ENCODE measurements at regions not wholly inside any gene's neighbourhood (a gene's known extent, or its start where the extent isn't known, plus 50 kb on each side); places are given as distances from the start of the nearest gene placed in this dataset.
"Not testable (repeated sequence)": the region's sequence is repeated elsewhere in the genome, so short reads cannot be mapped to it uniquely, and the experiment has no call there.

DNA sequence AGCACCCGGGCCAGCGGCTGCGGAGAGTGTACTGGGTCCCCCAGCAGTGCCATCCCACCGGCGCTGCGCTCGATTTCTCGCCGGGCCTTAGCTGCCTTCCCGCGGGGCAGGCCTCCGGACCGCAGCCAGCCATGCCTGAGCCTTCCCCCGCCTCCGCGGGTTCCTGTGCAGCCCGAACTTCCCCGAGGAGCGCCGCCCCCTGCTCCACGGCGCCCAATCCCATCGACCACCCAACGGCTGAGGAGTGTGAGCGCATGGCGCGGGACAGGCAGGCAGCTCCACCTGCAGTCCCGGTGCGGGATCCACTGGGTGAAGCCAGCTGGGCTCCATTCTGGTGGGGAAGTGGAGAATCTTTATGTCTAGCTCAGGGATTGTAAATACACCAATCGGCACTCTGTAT lies 325.4 kb downstream of the PPP1R3A start:
- DNase-seq (ENCODE audit: low read depth), result not testable (repeated sequence)

DNA sequence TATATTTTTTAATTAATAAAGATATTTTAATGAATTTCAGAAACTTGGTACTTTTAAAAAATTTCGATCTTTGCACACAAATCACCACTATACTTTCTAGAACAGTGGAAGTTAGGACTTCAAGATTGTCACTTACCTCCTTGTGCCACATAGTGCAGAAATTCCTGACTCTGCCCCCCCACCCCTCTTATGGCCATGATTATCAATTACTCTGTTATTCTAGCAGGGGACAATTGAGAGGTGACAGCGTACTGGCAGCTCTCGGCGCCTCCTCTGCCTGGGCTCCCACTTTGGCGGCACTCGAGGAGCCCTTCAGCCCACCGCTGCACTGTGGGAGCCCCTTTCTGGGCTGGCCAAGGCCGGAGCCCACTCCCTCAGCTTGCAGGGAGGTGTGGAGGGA lies 325.9 kb downstream of the PPP1R3A start:
- not testable (repeated sequence) for DNase-seq (ENCODE audit: low read depth)

DNA sequence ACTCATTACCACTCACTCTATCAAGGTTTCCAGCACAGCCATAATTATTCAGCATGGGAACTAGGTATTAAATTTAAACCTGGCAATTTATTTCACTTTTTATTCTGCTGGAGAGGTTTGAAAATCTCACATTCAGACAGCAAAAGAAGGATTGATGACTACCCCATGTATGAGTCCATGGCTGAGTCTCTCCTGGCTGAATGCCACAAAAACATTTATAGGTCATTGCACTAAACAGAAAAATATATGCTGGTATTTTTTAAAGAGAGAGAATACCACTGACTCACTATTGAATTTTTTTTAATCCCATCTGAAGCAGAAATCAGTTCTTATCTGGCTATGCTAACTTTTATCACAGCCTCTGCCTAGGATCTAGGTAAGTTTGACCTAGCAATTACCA lies 336.3 kb downstream of the PPP1R3A start:
- DNase-seq (ENCODE audit: low read depth), result no peak

DNA sequence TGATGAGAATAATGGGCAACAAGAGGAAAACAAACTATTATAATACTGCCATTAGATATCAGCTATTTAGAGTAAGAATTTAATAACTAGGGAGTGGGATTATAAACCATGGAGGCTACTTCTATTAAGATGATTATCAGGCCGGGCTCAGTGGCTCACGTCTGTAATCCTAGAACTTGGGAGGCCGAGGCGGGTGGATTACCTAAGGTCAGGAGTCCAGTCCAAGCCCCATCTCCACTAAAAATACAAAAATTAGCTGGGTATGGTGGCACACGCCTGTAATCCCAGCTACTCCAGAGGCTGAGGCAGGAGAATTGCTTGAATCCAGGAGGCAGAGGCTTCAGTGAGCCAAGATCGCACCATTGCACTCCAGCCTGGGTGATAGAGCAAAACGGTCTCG lies 355.6 kb downstream of the PPP1R3A start:
- DNase-seq (ENCODE audit: low read depth), result not testable (repeated sequence)

DNA sequence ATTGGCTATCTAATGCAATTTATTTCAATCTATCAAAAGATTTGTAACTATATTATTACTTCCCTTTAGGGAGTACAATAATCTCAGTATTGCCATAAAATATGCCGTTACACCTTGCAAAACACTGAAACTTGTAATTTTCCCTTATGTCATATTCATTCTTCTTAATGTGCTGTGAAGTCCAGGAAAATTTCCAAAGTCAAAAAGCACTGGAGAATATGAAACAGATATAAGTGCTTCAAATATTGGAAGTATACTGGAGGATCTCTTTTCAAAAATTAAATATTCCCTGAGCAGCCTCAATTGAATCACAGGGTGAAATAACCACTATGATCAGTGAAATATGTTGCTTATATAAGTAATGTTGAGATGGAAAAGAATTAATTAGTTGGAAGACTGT lies 356.0 kb downstream of the PPP1R3A start:
- no peak for DNase-seq (ENCODE audit: low read depth)

DNA sequence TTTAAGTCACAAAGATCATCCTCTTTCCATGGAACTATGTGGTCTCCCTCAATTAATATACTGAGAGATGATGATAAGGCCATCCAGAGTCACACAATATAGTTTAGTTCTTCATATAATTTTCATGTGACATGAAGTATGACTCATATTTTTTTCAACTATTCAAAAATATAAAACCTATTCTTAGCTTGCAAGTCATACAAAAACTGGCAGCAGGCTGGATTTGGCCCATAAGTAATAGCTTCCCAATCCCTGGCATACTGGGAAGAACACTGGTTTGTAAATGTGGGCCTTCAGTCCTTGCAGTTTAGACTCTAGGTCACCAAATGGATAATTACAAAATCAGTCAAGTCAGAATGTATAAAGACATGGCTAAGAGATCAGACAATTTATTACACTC lies 356.6 kb downstream of the PPP1R3A start:
- DNase-seq (ENCODE audit: low read depth), result no peak

DNA sequence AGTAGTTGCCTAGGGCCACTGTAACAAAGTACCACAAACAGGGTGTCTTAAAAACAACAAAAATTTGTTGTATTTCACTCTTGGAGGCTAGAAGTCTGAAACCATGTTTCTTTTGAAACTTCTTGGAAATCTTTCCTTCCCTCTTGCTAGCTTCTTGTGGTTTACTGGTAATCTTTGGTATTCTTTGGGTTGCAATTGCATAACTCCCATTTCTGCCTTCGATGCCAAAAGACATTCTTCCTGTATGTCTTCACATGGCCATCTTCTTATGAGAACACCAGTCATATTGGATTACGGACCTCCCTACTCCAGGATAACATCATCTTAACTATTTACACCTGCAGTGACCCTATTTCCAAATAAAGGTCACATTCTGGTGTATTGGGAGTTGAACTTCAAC lies 357.4 kb downstream of the PPP1R3A start:
- no peak for DNase-seq (ENCODE audit: low read depth)

DNA sequence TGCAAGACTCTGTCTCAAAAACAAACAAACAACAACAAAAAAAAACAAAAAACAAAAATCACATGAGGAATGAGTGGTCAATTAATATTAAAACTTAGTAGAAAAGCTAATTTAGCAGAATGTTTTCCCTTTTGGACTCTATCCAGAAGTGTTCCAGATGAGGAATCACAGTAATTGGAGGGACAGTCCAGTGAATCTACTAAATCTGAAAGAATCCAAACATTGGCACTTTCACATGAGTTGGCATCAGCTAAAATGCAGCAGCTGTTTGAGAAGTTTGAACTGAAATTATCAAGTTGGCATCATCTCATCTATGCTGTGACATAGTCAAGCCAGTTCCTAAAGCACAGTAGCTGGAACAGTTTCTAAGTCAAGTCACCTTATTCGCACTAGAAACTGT lies 367.8 kb downstream of the PPP1R3A start:
- DNase-seq (ENCODE audit: low read depth), result no peak

DNA sequence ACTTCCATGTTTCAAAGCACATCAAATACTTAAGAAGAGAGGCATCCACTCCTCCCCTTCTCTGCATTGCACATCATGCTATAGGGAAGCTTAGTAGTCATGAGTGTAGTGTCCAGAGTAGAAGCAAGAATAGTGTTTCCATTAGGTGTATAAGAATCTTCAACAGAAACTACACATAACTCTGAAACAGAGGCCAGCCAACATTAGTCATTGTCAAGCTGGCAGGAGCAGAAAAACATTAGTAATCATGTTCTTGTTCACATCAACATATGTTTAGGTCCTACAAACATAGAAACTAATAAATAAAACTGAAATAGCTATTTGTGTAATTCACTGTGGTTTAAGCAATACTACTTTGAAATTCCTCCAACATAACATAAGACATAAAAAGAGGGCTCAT lies 370.2 kb downstream of the PPP1R3A start:
- no peak for DNase-seq (ENCODE audit: low read depth)

DNA sequence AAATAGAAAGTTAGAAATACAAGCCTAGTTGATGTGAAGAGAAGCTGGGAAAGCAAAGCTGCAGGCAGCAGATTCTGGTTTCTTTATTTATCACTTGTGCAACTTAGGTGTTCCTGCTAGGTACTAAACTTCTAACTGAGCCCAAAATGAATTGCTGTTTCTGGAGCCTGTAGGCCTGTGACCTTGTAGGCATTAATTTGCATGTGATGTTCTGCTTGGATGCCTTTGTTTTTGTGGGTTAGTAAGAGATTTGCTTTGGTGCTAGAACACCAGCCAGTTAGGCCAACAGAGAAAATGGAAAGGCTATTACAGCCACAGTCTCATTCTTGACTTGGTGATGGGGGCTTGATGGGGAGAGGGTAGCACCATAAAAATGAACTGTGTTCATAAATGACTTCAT lies 370.7 kb downstream of the PPP1R3A start:
- DNase-seq (ENCODE audit: low read depth), result no peak

DNA sequence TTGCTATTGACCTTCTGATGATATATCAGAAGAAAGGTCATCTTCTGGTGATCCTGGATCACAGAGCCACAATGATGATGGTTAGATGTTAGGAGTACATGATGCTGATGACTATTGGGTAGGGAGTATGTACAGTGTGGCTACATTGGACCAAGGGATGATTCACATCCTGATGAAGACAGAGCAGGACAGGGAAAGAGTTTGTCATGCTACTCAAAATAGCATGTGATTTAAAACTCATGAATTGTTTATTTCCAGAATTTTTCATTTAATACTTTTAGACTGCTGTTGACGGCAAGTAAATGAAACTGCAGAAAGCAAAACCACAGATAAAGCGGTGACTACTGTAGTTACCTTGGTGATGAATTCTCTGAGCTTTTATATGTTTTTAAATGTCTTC lies 397.3 kb downstream of the PPP1R3A start:
- no peak for DNase-seq (ENCODE audit: low read depth)

DNA sequence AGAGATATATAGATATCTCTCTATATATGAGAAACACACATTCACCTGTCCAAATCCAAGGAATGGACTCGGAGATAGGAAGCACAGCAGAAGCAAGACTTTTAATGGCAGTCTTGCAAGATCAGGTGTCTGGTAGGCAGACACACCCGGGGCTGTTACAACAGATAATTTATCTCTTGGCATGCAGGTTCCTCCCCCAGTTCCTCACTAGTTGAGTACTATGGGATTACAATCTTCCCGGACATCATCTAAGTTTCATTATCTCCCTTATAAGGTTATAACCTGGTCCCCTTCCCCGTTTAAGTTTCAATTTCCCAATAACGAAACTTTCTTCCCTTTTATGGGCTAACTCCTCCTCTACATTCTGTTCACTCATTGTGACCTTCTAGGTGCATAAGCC lies 399.3 kb downstream of the PPP1R3A start:
- DNase-seq (ENCODE audit: low read depth), result no peak

DNA sequence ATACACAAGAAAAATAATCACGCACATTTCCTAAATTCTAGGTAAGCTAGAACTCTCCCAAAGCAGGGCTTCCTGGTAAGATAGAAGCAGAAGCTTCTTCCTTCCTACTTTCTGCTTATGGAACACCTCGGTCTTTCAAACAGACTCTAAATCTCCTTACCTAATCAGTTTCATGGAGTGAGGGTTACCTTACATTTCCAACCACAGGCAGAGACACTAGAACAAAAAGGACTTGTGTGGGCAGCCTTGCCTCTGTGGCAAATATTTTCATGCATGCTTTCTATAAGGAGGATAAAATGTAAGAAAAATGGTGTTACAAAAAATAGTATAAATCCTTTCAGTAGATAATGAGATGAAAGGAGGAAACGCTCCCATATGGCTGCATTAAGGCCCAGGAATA lies 386.3 kb upstream of the SMIM30 start:
- DNase-seq (ENCODE audit: low read depth), result no peak

DNA sequence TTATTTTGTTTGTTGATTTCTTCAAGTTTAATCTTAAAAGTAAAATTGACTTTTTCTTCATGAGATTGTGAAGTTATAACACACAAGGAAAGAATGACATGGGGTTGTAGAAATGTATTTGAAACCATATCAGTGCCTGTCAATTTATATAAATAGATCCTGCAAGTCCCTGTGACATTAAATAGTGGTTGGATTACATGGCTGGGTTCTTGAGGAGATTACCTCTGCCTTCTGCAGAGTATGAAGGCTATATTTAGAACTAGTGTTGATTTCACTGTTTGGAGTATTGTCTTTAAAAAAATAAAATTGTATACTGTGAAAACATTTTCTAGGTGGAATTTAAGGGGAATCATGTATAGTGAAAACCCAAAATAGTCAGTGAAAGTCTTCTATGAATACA lies 385.8 kb upstream of the SMIM30 start:
- no peak for DNase-seq (ENCODE audit: low read depth)

DNA sequence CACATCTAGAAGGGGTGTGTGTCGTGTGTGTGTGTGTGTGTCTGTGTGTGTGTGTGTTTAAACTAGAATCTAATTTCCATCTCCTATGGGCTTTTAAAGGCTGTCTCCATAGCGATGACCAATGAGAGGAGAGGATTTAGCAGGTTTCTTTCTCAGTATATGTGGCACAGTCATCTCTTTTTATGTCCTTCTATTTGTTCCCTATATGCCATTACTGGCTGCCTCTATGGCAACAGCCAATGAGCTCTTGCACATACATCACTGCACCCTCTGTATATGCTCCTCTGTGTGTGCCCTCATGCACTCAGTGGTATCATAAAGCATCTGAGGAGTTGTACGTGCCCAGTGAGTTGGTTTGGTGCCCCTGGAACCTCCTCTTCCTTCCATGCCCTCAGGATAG lies 378.2 kb upstream of the SMIM30 start:
- not testable (repeated sequence) for DNase-seq (ENCODE audit: low read depth)

DNA sequence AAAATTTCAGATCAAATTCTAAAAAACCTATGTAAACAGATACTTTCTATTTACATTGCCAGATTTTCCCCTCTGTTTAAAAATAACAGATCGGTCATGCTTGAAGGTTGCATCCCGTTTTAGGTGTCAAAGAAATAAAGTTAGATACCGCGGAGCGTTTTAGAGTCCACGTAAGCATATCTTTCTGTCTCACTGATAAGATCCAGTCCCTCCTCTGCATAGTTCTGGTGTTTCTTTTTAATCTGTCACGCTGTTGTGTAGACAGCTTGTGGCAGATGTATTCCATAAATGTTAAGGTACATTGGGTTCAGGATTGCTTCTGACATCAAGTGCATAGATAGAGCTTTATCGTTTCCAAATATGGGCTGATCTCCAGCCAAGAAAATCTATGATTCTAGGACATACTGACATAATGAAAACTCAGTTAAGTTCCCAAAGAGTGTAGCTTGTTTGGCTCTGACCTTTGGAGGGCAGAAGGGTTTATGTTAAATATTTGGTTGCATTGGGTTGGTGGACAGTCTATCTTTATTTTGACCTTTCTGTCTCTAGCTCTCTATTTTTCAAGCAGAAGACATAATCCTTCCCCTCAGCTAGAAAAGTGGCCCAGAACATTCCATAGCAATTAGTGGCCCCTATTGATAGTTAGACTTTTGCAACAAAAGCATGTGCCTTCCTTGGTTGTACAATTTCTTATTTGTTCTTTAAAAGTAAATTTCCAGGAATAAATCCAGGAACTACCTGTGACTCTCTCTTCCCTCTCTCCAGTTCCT lies 376.6 kb upstream of the SMIM30 start:
- not testable (repeated sequence) for DNase-seq (ENCODE audit: low read depth)

DNA sequence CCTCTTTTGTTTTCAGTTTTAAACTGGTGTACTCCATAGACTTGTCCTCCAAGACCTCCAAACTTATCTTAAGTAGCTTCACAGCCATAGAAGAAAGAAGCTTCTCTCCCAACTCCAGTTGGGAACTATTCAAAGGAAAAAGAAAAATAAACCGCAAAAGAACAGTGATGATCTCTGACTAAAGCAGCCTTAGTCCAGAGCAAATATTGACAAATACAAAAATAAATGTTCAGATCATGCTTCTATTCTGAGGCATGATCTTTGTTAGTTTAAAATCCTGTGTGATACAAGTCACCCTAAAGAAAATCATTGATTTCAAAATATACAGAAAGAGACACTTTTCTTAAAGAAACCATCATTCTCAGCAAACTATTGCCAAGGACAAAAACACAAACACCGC lies 373.0 kb upstream of the SMIM30 start:
- no peak for DNase-seq (ENCODE audit: low read depth)

DNA sequence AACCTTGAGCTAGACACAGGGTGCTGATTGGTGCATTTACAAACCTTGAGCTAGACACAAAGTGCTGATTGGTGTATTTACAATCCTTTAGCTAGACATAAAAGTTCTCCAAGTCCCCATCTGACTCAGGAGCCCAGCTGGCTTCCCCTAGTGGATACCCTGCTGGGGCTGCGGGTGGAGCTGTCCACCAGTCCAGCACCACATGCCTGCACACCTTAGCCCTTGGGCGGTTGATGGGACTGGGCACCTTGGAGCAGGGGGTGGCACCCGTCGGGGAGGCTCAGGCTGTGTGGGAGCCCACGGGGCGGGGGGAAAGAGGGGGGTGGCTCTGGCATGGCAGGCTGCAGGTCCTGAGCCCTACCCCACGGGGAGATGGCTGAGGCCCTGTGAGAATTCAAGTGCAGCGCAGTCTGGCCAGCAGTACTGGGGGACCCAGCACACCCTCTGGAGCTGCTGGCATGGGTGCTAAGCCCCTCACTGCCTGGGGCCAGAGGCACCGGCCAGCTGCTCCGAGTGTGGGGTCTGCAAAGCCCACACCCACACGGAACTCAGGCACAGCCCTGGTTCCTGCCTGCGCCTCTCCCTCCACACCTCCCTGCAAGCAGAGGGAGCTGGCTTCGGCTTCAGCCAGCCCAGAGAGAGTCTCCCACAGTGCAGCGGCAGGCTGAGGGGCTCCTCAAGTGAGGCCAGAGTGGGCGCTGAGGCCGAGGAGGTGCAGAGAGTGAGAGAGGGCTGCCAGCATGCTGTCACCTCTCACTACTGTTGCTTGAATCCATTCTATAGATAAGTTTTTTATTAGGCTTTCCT lies 369.8 kb upstream of the SMIM30 start:
- no peak for DNase-seq (ENCODE audit: low read depth)

DNA sequence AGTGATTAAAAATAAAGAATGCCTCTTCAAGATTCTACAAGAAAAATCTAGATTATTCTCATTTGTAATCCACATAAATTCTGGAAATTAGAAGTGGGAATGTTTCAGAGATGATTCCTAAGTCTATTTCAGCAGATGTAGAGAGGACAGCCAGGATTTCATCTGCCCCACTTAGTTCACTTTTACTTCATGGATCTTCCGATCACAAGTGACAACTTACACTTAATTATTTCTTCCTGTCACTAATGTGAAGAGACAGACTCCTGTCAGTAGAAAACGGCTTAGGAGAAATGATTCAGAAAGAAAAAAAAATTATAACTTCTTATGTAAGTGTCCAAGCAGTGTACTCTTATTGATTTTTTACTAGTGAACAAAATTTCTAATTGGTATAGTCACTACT lies 368.2 kb upstream of the SMIM30 start:
- no peak for DNase-seq (ENCODE audit: low read depth)

DNA sequence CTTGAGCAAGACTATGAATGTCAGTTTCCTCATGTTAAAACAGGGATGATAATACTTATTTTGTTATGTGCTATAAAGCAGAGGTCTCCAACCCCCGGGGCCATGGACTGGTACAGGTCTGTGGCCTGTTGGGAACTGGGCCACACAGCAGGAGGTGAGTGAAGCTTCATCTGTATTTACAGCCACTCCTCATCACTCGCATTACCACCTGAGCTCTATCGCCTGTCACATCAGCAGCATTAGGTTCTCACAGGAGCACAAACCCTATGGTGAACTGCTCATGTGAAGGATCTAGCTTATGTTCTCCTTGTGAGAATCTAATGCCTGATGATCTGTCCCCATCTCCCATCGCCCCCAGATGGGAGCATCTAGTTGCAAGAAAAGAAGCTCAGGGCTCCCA lies 365.3 kb upstream of the SMIM30 start:
- no peak for DNase-seq (ENCODE audit: low read depth)

DNA sequence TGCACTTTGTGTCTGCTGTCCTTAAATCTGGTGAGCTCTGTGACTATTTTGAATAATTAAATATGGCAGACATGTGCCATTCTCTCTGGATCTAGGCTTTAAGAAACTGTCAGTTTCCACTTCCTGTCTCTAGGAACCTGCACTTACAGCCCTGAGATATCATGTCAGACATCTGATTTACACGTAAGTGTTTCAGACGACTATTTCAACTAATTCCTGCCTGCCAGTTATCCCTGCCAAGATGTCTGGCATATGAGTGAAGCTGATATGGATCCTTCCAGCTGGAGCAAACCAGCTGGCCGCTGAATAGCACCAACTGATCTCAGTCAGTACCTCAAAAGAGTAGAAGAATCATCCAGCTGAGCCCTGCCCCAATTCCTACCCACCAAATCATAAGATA lies 362.2 kb upstream of the SMIM30 start:
- DNase-seq (ENCODE audit: low read depth), result no peak

DNA sequence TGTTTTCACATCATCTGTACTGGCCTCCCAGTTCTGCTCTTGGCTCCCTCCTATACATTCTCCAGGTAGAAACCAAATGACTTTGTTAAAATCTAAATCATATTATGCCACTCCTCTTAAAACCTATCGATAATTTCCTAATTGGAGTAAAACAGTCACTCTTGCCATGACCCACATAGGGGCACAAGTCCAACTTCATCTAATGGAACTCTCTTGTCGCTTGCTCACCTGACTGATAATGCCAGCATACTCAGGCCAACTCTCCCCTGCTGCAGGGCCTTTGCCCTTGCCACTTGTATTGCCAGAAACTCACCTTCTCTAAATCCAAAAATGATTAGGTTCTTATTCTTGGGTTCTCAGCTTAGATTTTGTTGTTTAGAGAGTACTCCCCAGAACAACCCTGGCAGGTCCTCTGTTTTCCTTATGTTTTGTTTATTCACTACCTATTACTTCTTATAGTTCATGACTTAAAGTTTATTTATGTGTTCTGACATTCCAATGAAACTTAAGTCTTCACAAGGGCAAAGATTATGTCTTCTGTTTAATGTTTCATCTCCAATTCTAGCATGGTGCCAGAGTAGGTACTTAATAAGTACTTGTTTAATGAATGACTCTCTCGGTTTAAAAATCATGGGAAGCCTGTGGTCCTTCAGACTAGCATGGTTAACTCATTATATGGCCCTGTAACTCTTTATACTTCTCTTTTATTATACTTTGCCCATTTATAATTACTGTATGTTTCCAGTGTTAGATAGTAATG lies 345.9 kb upstream of the SMIM30 start:
- DNase-seq (ENCODE audit: low read depth), result no peak

DNA sequence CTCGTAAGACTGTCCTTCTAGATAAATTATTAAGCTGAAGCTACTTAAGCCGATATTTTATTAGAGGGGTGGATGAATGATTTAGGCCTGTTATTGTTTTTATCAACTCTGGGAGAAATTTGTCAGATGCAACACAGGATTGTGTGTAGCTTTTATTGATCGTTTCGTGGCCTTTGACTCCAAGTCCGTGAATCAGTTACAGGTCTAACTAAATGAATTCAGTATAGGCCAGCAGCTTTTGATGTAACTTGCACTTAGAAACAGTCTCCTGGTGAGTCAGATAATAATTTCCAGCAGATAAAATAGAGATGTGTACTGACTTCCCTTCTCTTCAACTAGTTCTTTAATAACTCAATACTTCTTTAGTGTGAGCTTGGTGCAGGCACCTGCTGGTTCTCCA lies 341.7 kb upstream of the SMIM30 start:
- no peak for DNase-seq (ENCODE audit: low read depth)

Measured in stimulated activated CD8-positive, alpha-beta memory T cell treated with anti-CD3 and anti-CD28 coated beads, Interleukin-7, amount 100 ng/mL, for 24 hours (primary cell).